GM21360 (cell line): ENCODE measurements at regions not wholly inside any gene's neighbourhood (a gene's known extent, or its start where the extent isn't known, plus 50 kb on each side); places are given as distances from the start of the nearest gene placed in this dataset.

Source experiments
- ATAC-seq: cut with Tn5 transposase; IDR thresholded peaks from one replicate; pipeline ENCODE4 v1.9.1; 2021; ENCODE audit warnings: mild to moderate bottlenecking, moderate library complexity; ENCODE audit not compliant: unreplicated experiment

DNA sequence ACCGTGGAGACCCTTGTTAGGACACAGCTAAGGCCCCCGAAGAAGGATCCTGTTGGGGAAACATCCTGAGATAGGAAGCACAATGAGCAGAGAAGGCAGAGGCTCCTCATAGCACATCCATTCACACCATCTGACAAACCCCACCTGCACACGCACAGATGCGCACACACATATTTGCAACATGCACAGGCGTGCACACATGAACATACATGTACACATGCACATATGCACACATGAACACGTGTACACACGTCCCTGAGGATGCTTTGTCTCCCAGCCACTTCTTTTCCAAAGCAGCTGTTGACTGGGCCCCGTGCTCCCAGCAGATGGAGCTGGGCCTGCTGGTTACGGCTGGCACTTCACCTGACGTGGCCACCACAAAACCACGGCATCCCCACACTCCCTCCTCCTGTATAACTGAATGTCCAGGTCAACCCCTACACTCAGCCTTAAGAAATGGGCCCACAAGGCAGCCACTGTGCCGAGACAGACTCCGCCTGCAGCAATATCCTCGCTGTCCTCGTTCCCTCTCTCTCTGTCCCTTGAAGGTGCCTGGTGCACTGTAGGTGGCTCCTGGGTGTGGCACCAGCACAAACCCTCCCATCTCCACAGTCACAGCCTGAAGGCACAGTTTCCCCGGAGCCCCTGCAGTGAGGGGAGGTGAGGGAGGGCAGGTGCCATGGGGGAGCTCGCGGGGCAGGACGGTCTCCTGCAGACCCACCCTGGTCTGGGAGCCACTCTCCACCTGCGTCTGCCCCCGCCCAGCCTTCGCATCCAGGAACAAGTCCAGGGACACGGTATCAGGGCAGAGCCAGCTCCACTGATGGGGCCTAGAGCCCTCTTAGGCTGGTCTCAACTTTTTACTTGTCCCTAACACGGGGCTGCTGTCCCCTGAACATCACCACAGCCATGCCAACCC lies 183.0 kb downstream of the RBFOX3 start:
- no peak for ATAC-seq

DNA sequence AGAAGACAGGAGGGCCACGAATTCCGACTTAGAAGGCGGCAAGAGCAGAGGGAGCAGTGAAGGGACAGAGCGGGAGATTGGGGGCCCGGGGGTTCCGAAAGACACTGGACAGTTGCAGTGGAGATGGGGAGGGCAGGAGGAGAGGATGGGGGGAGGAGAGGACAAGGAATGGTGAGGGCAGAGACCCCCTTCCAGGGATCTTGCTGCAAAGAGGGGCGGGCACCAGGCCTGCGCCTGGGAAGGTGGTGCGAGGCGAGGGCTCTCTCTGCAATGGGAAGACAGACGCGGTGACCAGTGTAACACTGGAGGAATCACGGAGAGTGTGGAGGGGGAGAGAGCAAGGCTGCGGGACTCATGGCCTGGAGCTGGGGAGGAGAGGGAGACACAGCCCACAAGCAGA lies 185.2 kb downstream of the RBFOX3 start:
- ATAC-seq, result no peak

DNA sequence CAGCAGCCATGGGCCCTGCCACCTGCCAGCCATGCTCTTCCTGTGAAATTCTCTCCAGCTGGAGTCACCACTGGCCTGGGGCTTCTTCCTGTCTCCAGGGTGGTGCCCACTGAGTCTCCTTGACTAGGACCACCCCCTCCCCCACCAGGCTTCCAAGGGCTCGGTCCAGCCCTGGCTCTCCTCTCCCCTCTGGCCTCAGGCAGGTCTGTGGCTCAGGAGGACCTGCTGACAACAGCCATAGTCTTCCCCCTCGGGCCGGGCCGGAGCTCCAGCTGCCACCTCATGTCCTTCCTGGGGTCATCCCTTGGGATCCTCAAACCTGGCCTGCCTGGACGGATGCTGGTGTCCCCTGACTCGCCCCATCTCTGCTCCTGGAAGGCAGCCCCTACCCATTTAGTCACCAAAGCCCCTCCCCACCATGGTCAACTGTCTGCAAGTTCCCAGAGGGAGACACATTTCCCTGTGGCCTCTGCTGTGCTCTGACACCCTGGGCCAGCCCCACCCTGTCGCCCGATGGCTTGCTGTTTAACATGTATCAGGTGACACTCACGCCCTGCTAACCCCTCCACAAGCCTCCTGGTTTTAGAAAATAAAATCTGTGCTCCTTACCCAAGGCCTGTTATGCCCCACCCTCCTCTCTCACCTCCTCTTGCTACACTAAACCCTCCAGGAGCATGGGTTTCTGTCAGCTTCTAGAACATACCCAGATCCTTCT lies 186.2 kb downstream of the RBFOX3 start:
- ATAC-seq, result no peak

DNA sequence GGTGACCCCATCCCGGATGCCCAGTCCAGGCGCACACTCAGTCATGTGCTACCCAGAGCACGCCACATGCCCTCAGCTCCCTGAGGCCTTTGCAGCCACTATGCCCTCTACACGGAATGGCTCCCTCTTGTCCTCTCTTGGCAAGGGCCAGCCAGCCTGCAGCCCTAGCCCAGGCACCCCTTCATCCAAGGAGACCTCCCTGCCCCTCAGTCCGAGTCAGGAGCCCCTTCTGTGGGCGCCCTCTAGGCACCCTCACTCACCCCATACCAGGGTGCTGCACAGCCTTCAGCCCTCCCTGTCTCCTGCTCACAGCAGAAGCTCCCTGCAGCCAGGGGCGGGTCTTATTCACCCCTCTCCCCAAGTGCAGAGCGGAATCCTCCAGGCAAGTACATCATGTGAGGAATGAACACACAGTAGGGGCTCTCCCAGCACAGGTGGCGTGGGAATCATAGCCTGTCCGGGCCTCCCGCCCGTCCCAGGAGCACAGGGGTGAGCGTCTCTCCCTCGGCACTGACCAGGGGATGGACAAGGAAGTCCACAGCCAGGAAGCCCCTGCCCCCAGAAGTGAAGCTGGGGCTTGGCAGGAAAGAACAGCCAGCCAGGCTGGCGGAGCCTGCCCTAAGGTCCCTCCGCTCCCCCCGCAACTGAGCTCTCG lies 186.9 kb downstream of the RBFOX3 start:
- no peak for ATAC-seq

DNA sequence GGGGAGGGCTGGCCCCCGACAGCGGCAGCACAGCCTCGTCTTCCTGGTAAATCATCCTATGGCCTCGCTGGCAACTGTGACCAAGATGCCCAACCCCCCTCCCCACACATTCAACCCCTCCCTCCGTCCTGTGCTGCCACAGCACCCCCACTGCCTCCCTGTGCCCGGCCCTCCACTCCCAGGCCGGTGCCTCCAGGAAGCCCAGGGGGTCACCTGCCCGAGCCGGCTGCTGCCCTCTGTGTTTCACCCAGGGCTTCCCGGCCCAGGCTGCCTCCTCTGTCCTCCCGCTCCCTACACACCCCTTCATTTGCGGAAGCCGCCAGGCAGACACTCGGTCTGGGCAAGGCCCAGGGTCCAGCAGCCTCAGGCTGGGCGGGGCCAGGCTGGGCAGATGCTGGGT lies 188.6 kb downstream of the RBFOX3 start:
- no peak for ATAC-seq

DNA sequence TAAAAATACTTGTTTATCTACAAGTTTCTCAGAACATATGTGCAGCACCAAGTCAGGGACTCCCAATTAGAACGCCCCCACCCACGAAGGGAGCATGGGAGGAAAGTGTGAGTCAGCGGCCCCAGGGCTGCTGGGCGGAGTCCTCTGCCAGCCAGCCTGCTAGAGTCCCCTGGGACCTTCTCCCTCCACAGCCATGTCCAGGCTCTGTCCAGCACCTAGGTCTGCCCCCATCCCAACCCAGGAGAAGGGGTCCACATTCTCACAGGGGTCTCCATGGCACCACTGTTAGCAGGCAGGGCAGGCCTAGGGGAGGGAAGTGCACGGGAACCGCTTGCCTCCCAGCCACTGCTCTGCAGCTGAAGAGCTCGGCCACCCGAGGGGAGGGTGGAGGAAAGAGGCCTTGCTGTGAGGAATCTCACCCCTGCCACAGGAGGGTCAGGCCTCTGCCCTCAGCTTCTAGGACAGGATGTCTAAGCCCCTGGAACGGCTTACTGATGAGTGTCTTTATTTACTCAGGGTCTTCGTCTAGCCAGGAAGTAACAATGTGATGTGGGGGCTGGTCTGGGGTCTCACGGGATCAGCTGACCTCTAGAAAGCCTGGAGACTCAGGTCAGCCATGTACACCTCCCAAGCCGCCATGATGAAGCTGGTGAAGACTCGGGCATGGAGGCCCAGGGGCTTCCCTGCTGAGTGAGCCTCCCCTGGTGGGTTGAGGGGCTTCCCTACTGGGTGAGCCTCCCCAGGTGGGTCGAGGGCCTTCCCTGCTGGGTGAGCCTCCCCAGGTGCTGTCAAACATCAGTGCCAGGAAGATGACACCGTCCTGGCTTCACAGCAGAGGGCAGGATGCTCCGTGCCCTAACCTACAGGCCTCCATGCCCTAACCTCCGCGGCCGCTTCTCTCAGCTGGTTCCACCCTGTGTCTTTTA lies 190.3 kb downstream of the RBFOX3 start:
- no peak for ATAC-seq

DNA sequence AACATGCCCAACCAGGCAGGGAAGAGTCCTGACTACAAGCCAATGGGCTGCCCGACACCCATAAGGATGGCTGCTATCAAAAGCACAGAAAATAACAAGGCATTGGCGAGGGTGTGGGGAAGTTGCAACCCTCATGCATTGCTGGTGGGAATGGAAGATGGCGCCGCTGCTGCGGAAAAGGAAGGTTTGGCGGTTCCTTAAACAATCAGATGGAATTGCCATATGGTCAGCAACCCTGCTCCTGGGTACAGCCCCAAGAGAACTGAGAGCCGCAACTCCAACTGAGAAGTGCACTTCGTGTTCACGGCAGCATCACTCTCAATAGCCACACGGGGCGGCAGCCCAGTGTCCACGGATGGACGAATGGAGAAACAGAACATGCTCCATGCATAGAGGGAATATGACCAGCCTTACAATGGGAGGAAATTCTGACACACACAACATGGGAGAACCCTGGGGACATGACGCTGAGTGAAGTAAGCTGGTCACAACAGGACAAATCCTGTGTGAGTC lies 193.3 kb downstream of the RBFOX3 start:
- no peak for ATAC-seq

DNA sequence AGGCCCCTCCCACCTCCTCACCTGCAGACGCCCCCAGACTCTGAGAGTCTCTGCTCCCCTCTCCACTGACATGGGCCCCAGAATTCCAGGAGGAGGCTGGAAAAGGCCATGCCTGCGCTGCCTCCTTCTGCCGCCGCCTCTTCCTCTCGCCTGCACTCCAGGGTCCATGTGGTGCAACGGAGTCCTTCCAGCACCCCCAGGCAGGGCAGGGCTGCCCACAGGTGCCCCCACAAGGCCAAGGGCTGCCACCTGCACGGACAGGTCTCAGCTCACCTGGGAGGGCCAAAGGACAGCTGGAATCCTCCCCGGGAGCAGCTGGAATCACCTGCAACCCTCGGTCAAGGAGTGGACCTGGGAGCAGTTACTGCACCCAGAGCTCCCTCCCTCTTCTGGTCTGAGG lies 194.9 kb downstream of the RBFOX3 start:
- no peak for ATAC-seq

DNA sequence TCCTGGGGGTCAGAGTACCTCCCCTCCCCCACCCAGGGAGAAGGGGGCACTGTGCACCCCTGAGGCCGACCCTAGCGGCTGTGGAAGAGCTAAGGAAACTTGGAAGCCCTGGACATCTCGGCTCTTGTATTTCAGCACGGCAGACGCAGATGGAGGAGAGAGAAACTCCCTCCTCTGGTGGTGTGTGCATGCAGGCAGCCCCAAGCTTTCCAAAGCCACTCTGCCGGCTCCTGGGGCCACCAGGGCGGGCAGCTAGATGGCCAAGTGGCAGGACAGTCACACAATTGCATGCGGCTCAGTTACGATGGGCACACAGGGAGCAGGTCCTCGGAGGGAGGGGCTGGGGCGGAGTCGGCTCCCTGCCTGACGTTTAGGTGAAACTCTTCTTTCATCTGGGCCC lies 195.5 kb downstream of the RBFOX3 start:
- ATAC-seq, result no peak

DNA sequence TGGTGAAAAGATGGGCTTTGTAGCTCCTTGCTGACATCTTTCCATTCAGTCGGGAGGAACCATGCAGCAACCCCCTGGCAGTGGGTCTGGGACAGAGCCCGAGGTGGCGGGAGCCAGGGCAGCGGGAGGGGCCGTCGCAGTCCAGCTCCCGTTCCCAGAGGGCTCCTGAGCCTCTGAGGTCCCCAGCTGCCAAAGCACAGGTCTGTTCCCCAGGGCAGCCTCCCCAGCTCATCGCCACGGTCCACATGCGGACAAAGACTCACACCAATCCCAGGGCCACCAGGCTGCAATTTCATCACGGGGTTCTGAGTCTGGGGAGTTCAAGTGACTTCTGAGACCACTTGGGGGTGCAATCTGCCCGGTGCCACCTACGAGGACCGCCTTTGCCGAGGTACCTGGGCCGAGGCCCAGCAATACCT lies 196.0 kb downstream of the RBFOX3 start:
- no peak for ATAC-seq

DNA sequence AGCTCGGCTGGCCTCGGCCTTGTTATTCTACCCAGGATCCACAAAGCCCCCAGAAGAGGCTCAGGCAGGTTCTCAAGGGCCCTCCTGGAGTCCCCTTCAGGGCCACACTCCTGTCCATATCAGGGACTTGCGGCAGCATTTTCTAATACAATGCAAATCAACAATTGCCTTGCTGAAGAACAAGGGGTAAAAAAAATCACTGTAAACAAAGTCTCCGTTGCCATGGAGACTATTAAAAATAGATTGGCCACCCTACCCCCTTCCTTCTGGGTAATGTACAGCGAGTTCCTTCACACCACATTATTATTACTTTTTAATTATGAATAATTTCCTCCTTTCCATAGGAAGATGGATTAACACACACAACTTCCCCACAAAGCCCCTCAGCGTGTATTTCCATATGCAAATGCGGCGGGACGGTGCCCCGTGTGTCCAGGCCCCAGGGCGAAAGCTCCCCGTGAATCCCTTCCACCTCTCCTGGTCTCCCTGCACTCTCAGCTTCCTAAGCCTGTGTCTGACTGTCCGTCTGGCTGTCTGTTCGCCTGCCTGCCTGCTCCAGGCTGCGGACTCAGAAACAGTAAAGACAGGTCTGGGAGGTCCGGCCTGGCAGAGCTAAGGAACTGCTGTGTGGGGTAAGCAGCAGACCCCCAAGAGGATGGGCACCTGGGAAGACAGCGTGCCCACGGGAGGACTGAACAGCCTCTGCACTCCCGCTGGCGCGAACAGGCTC lies 196.6 kb downstream of the RBFOX3 start:
- ATAC-seq, result no peak

DNA sequence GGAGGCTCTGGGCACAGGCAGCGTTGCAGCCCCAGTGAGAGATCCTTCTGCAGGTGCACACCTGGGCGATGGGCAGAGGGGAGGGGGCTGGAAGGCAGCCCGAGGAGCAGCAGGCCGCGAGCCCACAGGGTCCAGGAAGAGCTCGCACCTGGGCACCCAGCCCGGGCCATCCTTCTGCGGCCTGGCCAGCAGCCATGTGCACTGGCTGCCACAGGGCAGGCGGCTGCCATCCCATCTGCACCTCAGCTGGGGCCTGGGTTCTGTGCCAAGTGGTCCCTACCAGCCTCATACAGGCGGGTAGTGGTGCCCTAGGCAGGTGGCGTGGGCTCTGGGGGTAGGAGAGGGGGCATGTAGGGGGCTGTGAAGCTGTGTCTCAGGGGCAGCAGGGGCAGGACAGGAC lies 197.2 kb downstream of the RBFOX3 start:
- ATAC-seq, result no peak

DNA sequence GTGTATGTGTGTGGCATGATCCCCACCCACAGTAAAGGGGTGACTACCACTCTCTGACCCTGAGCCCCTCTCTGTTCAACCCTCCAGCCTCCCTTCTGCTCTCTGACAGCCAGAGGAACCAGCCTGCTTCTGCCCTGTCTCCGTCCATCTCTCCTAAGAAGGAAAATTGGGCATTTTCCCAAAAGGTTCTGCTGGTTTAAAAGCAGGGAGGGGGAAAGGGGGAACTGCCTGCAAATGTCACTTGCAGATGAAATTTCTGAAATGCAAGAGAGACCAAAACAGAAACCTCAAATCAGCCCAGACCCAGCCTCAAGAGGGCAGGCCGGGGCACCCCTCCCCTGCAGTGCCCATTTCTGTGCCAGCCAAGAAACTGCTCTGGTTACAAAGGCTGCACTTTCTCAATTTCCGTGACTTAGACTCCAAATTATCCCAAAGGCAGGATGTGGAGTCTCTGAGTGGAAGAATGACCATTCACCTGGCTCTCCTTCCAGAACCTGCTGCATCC lies 197.9 kb downstream of the RBFOX3 start:
- ATAC-seq, result no peak

DNA sequence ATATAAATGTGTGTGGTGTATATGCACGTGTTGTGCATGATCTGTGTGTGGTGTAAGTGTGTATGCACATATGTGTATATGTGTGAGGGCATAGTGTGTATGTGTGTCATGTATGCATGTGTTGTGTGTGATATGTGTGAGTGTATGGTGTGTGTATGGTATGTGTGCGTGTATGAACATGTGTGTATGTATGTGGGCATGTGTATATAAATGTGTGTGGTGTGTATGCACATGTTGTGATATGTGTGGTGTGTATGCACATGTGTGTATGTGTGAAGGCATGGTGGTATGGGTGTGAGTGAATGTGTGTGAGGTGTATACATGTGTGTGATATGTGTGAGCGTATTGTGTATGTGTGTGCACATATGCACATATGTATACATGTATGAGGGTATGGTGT lies 198.7 kb downstream of the RBFOX3 start:
- ATAC-seq, result no peak

DNA sequence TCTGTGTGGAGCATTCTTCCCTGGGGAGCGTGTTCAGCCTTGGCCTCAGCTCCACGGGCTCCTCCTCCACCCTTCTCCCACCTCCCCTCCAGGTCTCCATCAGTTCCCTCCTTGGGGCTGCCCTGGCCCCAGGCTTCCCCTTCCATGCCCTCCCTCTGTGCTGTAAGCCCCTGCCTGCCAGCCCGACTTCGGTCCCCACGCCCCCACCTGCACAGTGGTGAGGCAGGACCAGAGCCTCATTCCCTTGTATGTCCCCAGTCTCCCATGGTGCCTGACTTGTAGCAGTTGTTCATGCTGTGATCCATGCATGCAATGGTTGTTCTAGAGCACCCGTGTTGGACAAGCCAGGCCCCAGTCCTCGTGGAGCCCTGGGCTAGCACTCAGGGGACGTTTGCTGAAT lies 199.4 kb downstream of the RBFOX3 start:
- ATAC-seq, result no peak

DNA sequence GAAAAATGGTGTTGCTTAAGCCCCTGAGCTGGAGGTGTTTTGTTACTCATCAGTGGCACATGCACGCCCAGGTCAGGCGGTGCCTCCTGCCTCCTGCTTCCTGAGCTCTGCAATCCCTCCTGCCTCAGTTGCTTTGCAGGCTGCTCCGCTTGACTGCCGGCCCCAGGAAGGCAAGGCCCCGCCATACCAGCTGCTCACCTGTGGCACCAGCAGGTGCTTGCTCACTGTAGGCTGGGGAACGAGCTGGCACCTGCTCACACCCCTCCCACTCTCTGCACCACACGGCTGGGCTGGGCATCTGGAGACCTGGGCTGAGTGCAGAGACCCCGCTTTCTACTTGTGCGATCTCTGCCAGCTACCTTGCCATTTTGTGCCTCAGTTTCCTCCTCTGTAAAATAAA lies 200.2 kb downstream of the RBFOX3 start:
- ATAC-seq, result no peak

DNA sequence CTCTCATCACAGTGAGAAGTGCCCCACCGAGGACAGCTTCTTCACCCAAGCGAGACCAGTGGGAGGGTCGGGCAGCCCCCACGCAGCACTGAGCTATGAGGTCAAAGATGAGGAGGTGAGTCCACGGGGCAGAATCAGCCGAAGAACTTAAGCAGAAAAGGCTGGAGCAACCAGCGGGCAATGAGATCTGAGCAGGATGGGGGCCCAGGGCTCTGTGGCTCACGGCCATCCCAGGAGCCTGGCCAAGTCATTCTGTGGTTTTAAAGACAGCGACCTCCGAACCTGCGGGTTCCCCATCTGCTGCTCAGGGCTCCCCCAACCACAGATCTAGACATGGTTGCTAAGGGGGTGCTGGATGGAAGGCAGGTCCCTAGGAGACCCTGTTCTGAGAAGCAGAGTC lies 202.6 kb downstream of the RBFOX3 start:
- ATAC-seq, result no peak

DNA sequence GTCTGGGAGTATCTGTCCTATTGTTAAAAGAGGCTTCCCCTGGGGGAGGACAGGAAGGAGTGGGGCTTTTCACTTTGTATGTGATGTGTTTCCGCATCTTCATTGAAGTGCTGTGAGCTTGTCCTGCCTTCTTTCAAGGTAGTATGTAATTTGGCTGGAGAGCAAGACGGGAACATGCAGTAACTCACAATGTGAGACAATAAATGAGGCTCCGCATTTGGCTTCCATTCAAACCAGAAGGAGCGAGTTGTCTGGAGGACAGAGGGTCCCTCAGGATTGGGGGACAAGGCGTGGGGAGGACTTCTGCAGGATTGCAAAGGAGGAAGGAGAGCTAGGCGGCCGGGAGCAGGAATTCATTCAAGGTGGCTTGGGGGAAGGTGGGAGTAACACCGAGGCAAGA lies 203.5 kb downstream of the RBFOX3 start:
- ATAC-seq, result no peak

DNA sequence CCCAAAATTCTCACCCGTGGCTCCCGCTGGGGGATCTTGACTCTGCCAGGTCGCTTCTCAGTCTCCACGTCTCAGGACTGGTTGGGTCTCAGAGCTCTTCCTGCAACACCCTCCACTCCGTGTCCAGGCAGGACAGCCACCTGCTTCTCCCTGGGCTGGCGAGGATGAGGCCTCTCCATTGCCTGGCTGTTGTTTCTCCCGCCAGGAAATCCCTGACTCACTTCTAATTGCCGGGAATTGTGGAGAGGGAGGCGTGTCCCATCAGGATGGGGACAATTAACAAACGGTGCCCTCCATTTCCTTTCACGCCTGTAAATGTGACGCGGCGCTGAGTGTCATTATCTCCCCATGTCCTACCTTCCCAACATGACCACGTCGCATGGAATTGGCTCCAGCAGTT lies 204.5 kb downstream of the RBFOX3 start:
- no peak for ATAC-seq

DNA sequence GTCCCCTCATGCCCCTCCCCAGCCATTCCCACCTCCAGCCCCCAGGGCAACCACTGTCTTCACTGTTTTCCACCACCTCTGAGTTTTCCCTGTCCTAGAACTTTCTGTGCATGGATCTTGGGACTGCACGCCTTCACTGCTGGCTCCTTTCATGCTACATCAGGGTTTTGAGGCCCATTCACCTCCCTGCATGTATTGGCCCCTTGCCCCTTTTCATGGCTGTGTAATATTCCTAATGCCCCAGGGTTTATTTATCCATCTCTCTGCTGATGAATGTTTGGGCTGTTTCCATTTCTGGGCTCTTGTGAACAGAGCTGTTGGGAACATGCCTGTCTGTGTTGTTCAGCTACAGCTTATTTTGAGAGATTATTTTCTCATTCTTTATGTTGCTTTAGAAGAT lies 205.0 kb downstream of the RBFOX3 start:
- no peak for ATAC-seq
